Neural progenitor cell (in vitro differentiated cells): ENCODE measurements at regions not wholly inside any gene's neighbourhood (a gene's known extent, or its start where the extent isn't known, plus 50 kb on each side); places are given as distances from the start of the nearest gene placed in this dataset.

Experiments
- DNase-seq: peaks from one replicate; pipeline ENCODE4 v3.0.0-alpha.2; 2016; ENCODE audit warnings: low spot score
- H2AFZ ChIP-seq: fragments of 200-600 bp; sonication (generic); replicated peaks from 2 replicates; pipeline ENCODE4 v1.6.1; 2016; ENCODE audit warnings: antibody characterized with exemption
- H3F3A ChIP-seq: fragments of 200-600 bp; sonication (generic); 2 replicates; pipeline ENCODE4 v1.6.1; 2016; ENCODE audit warnings: antibody characterized with exemption, low read depth
- H3K27ac ChIP-seq: fragments of 200-600 bp; sonication (generic); 2 replicates; pipeline ENCODE4 v1.5.1; 2016; ENCODE audit warnings: mild to moderate bottlenecking
- H3K27me3 ChIP-seq: fragments of 200-600 bp; sonication (generic); 2 replicates; pipeline ENCODE4 v1.6.1; 2016; ENCODE audit warnings: mild to moderate bottlenecking, moderate library complexity
- H3K36me3 ChIP-seq: fragments of 200-600 bp; sonication (generic); 2 replicates; pipeline ENCODE4 v1.5.1; 2016
- H3K4me1 ChIP-seq: fragments of 200-600 bp; sonication (generic); 2 replicates; pipeline ENCODE4 v1.6.1; 2016; ENCODE audit warnings: mixed run types
- H3K4me2 ChIP-seq: fragments of 200-600 bp; sonication (generic); 2 replicates; pipeline ENCODE4 v1.6.1; 2016
- H3K4me3 ChIP-seq: fragments of 200-600 bp; sonication (generic); 2 replicates; pipeline ENCODE4 v1.5.1; 2016
- H3K79me2 ChIP-seq: fragments of 200-600 bp; sonication (generic); 2 replicates; pipeline ENCODE4 v1.6.1; 2016; ENCODE audit warnings: low read depth
- H3K9ac ChIP-seq: fragments of 200-600 bp; sonication (generic); 2 replicates; pipeline ENCODE4 v1.6.1; 2016
- H3K9me3 ChIP-seq: fragments of 200-600 bp; sonication (generic); 2 replicates; pipeline ENCODE4 v1.5.1; 2016; ENCODE audit warnings: low read depth
- H4K20me1 ChIP-seq: fragments of 200-600 bp; sonication (generic); 2 replicates; pipeline ENCODE4 v1.6.1; 2016; ENCODE audit warnings: low read depth
- H3K27ac Mint-ChIP-seq: 3 replicates; pipeline ENCODE4 v1.8.0; 2021; ENCODE audit warnings: mixed read lengths
- H3K27me3 Mint-ChIP-seq: 2 replicates; pipeline ENCODE4 v1.8.0; 2022; ENCODE audit warnings: low read depth, mild to moderate bottlenecking, inconsistent platforms, moderate library complexity, mixed read lengths; ENCODE audit not compliant: insufficient read depth
- H3K36me3 Mint-ChIP-seq: 3 replicates; pipeline ENCODE4 v1.8.0; 2021; ENCODE audit warnings: mixed read lengths
- H3K4me1 Mint-ChIP-seq: 3 replicates; pipeline ENCODE4 v1.8.0; 2021; ENCODE audit warnings: mixed read lengths
- H3K4me3 Mint-ChIP-seq: 3 replicates; pipeline ENCODE4 v1.8.0; 2021; ENCODE audit warnings: mild to moderate bottlenecking, moderate library complexity, mixed read lengths
- H3K9me3 Mint-ChIP-seq: 3 replicates; pipeline ENCODE4 v1.8.0; 2020; ENCODE audit warnings: mixed read lengths
- EZH2 ChIP-seq: fragments of 200-600 bp; sonication (generic); IDR thresholded peaks from 2 replicates; pipeline ENCODE4 v1.6.1; 2017; ENCODE audit warnings: antibody characterized with exemption, mild to moderate bottlenecking, moderate library complexity
- EZH2phosphoT487 ChIP-seq: fragments of 200-600 bp; sonication (generic); IDR thresholded peaks from 2 replicates; pipeline ENCODE4 v1.6.1; 2017; ENCODE audit warnings: antibody characterized with exemption
- TF ChIP-seq, protein P1 (sequence below): fragments of 200-600 bp; sonication (generic); IDR thresholded peaks from 2 replicates; pipeline ENCODE4 v1.5.1; 2017; ENCODE audit warnings: antibody characterized with exemption, mild to moderate bottlenecking

DNA sequence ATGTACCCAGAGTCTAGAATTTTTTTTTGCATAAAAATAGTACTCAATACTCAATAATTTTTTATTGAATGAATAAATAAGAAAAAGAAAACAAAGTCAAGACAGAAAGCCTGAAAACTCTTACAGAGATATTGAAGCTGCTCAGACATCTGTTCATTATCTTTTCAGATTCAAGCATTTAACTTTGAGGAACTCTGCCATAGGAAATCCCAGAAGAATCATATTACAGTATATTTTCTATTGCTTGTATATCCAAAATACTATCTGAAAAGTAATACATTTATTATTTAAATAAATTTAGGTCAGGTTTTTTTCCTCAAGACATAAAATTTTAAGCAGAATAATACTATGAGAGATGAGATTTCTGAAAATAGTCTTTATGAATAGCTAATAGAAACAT is 755.9 kb upstream of the ADGRL4 start:
- Histone ChIP-seq H3F3A (no peaks in the 10 kb centered on the region), H4K20me1 (no peaks in the 10 kb centered on the region), H3K4me1 (no peaks in the 10 kb centered on the region), H3K79me2 (no peaks in the 10 kb centered on the region), H3K27ac (no peak overlapping the region), H3K9ac (no peak overlapping the region), H3K9me3 (no peaks in the 10 kb centered on the region), H3K4me3 (no peak overlapping the region), H2AFZ (no peak overlapping the region), H3K27me3 (no peaks in the 10 kb centered on the region), H3K36me3 (no peaks in the 10 kb centered on the region), H3K4me2 (no peak overlapping the region)
- H3K9me3 Mint-ChIP-seq, result no peaks in the 10 kb centered on the region
- H3K4me1 Mint-ChIP-seq, result no peaks in the 10 kb centered on the region
- TF ChIP-seq EZH2phosphoT487, result no peak
- TF ChIP-seq EZH2, result no peak
- TF ChIP-seq, protein P1, sequence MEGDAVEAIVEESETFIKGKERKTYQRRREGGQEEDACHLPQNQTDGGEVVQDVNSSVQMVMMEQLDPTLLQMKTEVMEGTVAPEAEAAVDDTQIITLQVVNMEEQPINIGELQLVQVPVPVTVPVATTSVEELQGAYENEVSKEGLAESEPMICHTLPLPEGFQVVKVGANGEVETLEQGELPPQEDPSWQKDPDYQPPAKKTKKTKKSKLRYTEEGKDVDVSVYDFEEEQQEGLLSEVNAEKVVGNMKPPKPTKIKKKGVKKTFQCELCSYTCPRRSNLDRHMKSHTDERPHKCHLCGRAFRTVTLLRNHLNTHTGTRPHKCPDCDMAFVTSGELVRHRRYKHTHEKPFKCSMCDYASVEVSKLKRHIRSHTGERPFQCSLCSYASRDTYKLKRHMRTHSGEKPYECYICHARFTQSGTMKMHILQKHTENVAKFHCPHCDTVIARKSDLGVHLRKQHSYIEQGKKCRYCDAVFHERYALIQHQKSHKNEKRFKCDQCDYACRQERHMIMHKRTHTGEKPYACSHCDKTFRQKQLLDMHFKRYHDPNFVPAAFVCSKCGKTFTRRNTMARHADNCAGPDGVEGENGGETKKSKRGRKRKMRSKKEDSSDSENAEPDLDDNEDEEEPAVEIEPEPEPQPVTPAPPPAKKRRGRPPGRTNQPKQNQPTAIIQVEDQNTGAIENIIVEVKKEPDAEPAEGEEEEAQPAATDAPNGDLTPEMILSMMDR, result no peak
- DNase-seq, result no peak
- H3K27me3 Mint-ChIP-seq, result no peaks in the 10 kb centered on the region
- H3K36me3 Mint-ChIP-seq, result no peaks in the 10 kb centered on the region
- H3K27ac Mint-ChIP-seq, result no peak overlapping the region
- H3K4me3 Mint-ChIP-seq, result no peak overlapping the region

DNA sequence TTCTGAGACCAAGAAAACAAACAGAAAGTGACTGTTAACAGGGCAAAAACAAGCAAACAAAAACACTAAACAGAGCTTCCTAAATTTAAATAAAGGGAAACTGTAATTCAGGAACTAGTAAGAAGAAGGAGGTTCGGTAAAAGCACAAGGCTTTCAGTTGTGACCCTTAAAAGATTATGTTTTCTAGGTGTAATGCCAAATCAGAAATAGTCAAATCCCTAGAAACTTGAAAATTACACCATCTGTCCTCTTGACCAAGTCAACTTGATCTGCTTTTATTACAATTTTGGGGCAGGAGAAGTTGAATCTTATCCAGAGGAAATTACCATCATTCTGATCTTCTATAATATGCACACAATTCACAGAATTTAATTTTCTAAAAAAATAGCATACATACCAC is 754.0 kb upstream of the ADGRL4 start:
- TF ChIP-seq EZH2phosphoT487 (no peak), EZH2 (no peak)
- TF ChIP-seq, protein P1, result no peak
- no peaks in the 10 kb centered on the region for H3K79me2 ChIP-seq
- no peaks in the 10 kb centered on the region for H3K27me3 ChIP-seq
- H3K4me3 Mint-ChIP-seq, result no peak overlapping the region
- no peaks in the 10 kb centered on the region for H3K4me1 Mint-ChIP-seq
- no peaks in the 10 kb centered on the region for H3K36me3 Mint-ChIP-seq
- no peaks in the 10 kb centered on the region for H3K9me3 ChIP-seq
- no peak for DNase-seq
- no peaks in the 10 kb centered on the region for H3K27me3 Mint-ChIP-seq
- no peak overlapping the region for H3K4me3 ChIP-seq
- no peaks in the 10 kb centered on the region for H4K20me1 ChIP-seq
- H3F3A ChIP-seq, result no peaks in the 10 kb centered on the region
- H3K27ac Mint-ChIP-seq, result no peak overlapping the region
- H3K9me3 Mint-ChIP-seq, result no peaks in the 10 kb centered on the region
- H3K4me1 ChIP-seq, result no peaks in the 10 kb centered on the region
- H3K9ac ChIP-seq, result no peak overlapping the region
- H3K27ac ChIP-seq, result no peak overlapping the region
- no peaks in the 10 kb centered on the region for H3K36me3 ChIP-seq
- H2AFZ ChIP-seq, result no peak overlapping the region
- H3K4me2 ChIP-seq, result no peak overlapping the region

DNA sequence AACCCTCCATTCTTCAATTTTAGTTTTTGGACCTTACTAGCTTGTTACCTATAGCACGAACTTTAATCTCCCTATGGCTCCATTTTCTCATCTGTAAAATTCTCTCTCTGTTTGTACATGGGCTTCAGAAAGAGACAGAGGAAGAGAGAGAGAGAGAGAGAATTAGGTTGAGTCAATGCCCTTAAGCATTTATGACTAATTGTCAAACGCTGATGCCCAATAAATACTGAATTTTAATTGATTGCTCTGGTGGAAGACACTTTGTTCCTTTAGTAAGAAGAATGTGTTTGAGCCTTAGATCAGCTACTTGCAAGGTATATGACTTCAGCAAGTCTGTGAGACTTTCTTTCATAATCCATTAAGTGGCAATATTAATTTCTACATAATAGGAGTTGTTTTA is 743.1 kb upstream of the ADGRL4 start:
- no peak overlapping the region for H3K4me3 Mint-ChIP-seq
- H3K36me3 Mint-ChIP-seq, result no peaks in the 10 kb centered on the region
- Histone ChIP-seq H3K27me3 (no peaks in the 10 kb centered on the region), H3K4me3 (no peak overlapping the region), H3K9me3 (no peaks in the 10 kb centered on the region), H4K20me1 (no peaks in the 10 kb centered on the region), H3K79me2 (no peaks in the 10 kb centered on the region), H3K36me3 (no peaks in the 10 kb centered on the region), H3K27ac (no peak overlapping the region), H3K4me2 (no peak overlapping the region), H3K4me1 (no peaks in the 10 kb centered on the region), H3F3A (no peaks in the 10 kb centered on the region), H2AFZ (no peak overlapping the region), H3K9ac (no peak overlapping the region)
- no peaks in the 10 kb centered on the region for H3K4me1 Mint-ChIP-seq
- DNase-seq, result no peak
- TF ChIP-seq EZH2 (no peak), EZH2phosphoT487 (no peak)
- TF ChIP-seq, protein P1, result no peak
- no peaks in the 10 kb centered on the region for H3K9me3 Mint-ChIP-seq
- H3K27me3 Mint-ChIP-seq, result no peaks in the 10 kb centered on the region
- no peak overlapping the region for H3K27ac Mint-ChIP-seq

DNA sequence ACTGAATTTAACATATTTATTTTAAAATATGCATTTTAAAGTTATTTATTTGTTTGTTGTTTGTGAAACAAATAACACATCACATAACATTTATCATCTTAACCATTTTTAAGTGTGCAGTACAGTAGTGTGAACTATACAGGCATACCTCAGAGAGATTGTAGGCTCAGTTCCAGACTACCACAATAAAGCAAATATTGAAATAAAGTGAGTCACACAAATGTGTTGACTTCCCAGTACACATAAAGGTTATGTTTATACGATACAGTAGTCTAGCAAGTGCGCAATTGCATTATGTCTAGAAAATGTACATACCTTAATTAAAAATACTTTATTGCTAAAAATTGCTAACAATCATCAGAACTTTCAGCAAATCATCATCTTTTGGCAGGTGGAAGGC is 739.4 kb upstream of the ADGRL4 start:
- Mint-ChIP-seq H3K27ac (no peak overlapping the region), H3K27me3 (no peaks in the 10 kb centered on the region), H3K36me3 (no peaks in the 10 kb centered on the region), H3K4me3 (no peak overlapping the region), H3K4me1 (no peaks in the 10 kb centered on the region), H3K9me3 (no peaks in the 10 kb centered on the region)
- H3F3A ChIP-seq, result no peaks in the 10 kb centered on the region
- H3K4me2 ChIP-seq, result no peak overlapping the region
- TF ChIP-seq, protein P1, result no peak
- TF ChIP-seq EZH2phosphoT487, result no peak
- no peak for TF ChIP-seq EZH2
- no peak overlapping the region for H3K9ac ChIP-seq
- H3K4me1 ChIP-seq, result no peaks in the 10 kb centered on the region
- H3K9me3 ChIP-seq, result no peaks in the 10 kb centered on the region
- no peak overlapping the region for H2AFZ ChIP-seq
- no peaks in the 10 kb centered on the region for H3K79me2 ChIP-seq
- no peaks in the 10 kb centered on the region for H4K20me1 ChIP-seq
- H3K36me3 ChIP-seq, result no peaks in the 10 kb centered on the region
- H3K27me3 ChIP-seq, result no peaks in the 10 kb centered on the region
- H3K4me3 ChIP-seq, result no peak overlapping the region
- no peak overlapping the region for H3K27ac ChIP-seq
- DNase-seq, result no peak
